ENCODE measurements at regions not wholly inside any gene's neighbourhood (a gene's known extent, or its start where the extent isn't known, plus 50 kb on each side); places are given as distances from the start of the nearest gene placed in this dataset.

DNA sequence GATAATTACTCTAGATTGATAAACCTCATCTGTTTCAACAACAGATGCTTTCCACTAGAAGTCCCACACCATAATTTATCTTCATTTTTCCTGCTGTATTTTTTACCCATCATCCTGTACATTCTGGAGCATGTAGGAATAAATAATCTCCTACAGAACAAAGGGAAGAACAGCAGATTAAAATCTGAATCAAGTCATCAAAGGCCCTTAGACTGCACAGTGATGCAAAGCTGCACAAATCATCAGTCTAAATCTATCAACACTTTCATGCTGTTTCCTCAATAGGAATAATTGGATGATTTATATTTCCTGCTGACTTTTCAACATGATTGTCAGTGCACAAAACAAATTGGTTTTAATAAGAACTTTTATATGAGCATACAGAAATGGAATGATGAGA is 1143.9 kb downstream of the STIM2 start:
- no peak for TF ChIP-seq ZZZ3 (IDR thresholded peaks at IDR 0.05; ENCODE audit: control insufficient read depth, insufficient read length, low read depth)
- TF ChIP-seq EZH2 (IDR thresholded peaks at IDR 0.05; ENCODE audit: borderline replicate concordance, control insufficient read depth, low read depth, low read length): no peak
- TF ChIP-seq ZNF384 (IDR thresholded peaks at IDR 0.05; ENCODE audit: borderline replicate concordance, low read depth, low read length): no peak
- TF ChIP-seq JUNB (IDR thresholded peaks at IDR 0.05): no peak
- no peak for TF ChIP-seq CHD2 (IDR thresholded peaks at IDR 0.05; ENCODE audit: borderline replicate concordance, low read depth, low read length)

All from GM12878 (cell line).